LHCN-M2 (cell line): ENCODE measurements at regions not wholly inside any gene's neighbourhood (a gene's known extent, or its start where the extent isn't known, plus 50 kb on each side); places are given as distances from the start of the nearest gene placed in this dataset.

Experiments used
- DNase-seq: peaks from one replicate; pipeline ENCODE4 v3.0.0-alpha.2; 2012; ENCODE audit warnings: low read depth

GRCh38 chr19:27754700-27755099 lies 1458.3 kb downstream of the UQCRFS1 start:
- no peak for DNase-seq

GRCh38 chr19:27753622-27754021 lies 1459.3 kb downstream of the UQCRFS1 start:
- DNase-seq = no peak

- no peak for DNase-seq
Observed at GRCh38 chr19:27752530-27753184, 1460.3 kb downstream of the UQCRFS1 start.

GRCh38 chr19:27751044-27751391 lies 1461.9 kb downstream of the UQCRFS1 start:
- DNase-seq = no peak

- no peak for DNase-seq
Observed at GRCh38 chr19:27750391-27751043, 1462.4 kb downstream of the UQCRFS1 start.

- DNase-seq = no peak
Observed at GRCh38 chr19:27748551-27749152, 1464.3 kb downstream of the UQCRFS1 start.

- peak; percentile 6 for DNase-seq
Observed at GRCh38 chr19:27746691-27747380, 1466.1 kb downstream of the UQCRFS1 start.

GRCh38 chr19:27745978-27746542 lies 1466.9 kb downstream of the UQCRFS1 start:
- DNase-seq = no peak

GRCh38 chr19:27744926-27745768 lies 1467.8 kb downstream of the UQCRFS1 start:
- DNase-seq = peak; percentile 49

GRCh38 chr19:27742041-27742440 lies 1470.9 kb downstream of the UQCRFS1 start:
- no peak for DNase-seq

- DNase-seq = no peak
Observed at GRCh38 chr19:27741236-27741635, 1471.7 kb downstream of the UQCRFS1 start.

GRCh38 chr19:27740396-27740795 lies 1472.6 kb downstream of the UQCRFS1 start:
- DNase-seq = no peak

- no peak for DNase-seq
Observed at GRCh38 chr19:27738569-27739193, 1474.3 kb downstream of the UQCRFS1 start.

- DNase-seq = no peak
Observed at GRCh38 chr19:27736225-27736624, 1476.7 kb downstream of the UQCRFS1 start.

GRCh38 chr19:27735314-27735713 lies 1477.6 kb downstream of the UQCRFS1 start:
- no peak for DNase-seq

- DNase-seq = no peak
Observed at GRCh38 chr19:27734496-27735220, 1478.3 kb downstream of the UQCRFS1 start.

- no peak for DNase-seq
Observed at GRCh38 chr19:27733551-27734266, 1479.2 kb downstream of the UQCRFS1 start.

GRCh38 chr19:27729332-27729731 lies 1483.6 kb downstream of the UQCRFS1 start:
- DNase-seq = no peak

- DNase-seq = no peak
Observed at GRCh38 chr19:27722625-27723024, 1490.3 kb downstream of the UQCRFS1 start.
